Fibroblast of mammary gland (primary cell): ENCODE measurements at regions not wholly inside any gene's neighbourhood (a gene's known extent, or its start where the extent isn't known, plus 50 kb on each side); places are given as distances from the start of the nearest gene placed in this dataset.
"Not testable (repeated sequence)": the region's sequence is repeated elsewhere in the genome, so short reads cannot be mapped to it uniquely, and the experiment has no call there.

Experiments used
- DNase-seq: peaks from one replicate; pipeline ENCODE4 v3.0.0-alpha.2; 2010; ENCODE audit warnings: low read depth
- H3K4me3 ChIP-seq: 2 replicates; pipeline ENCODE4 v1.5.1; 2011; ENCODE audit warnings: low read depth, mild to moderate bottlenecking, low read length, moderate library complexity; ENCODE audit not compliant: control insufficient read depth
- TF ChIP-seq, protein P1 (sequence below): conservative IDR thresholded peaks from 2 replicates; pipeline ENCODE4 v1.5.1; 2011; ENCODE audit warnings: low read depth, low read length, inconsistent platforms; ENCODE audit not compliant: control insufficient read depth, insufficient read depth

DNA sequence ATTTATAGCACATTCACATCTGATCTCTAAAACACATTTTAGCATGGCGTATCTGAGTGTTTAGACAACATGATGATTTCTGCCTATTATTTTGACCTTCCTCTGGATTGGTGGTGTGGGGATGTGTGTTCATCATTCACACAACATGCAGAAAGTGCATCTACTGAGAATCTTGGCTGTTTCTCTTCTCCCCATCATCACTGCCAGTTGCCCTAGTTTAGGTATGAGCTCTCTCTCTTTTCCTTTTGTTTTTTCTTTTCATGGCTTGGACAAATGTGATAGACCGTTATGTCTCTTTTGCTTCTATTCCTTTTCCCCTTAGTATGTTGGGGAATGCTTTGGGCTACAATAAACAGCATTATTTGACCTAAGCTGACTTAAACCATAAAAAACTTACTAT, 239.2 kb upstream of the FZD8 start:
- H3K4me3 ChIP-seq: no peak overlapping the region
- TF ChIP-seq, protein P1, sequence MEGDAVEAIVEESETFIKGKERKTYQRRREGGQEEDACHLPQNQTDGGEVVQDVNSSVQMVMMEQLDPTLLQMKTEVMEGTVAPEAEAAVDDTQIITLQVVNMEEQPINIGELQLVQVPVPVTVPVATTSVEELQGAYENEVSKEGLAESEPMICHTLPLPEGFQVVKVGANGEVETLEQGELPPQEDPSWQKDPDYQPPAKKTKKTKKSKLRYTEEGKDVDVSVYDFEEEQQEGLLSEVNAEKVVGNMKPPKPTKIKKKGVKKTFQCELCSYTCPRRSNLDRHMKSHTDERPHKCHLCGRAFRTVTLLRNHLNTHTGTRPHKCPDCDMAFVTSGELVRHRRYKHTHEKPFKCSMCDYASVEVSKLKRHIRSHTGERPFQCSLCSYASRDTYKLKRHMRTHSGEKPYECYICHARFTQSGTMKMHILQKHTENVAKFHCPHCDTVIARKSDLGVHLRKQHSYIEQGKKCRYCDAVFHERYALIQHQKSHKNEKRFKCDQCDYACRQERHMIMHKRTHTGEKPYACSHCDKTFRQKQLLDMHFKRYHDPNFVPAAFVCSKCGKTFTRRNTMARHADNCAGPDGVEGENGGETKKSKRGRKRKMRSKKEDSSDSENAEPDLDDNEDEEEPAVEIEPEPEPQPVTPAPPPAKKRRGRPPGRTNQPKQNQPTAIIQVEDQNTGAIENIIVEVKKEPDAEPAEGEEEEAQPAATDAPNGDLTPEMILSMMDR: no peak
- no peak for DNase-seq

DNA sequence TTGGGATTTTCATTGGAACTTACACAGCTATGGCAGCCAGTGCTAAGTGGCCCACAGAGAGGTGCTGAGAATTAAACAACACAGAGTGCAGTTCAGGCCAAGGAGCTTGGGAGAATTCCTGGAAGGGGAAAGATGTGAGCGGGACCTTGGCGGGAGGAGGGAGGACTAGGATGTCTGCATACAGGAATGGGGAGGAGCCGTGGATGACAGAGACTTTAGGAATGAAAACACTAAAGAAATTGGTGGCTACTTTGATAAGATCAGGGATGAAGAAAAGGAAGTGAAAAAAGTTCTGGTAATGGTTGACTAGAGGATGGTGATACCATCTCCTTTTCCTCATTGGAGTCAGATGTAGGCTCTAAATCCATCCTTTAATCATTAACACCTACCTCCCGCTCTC, 234.2 kb upstream of the FZD8 start:
- TF ChIP-seq, protein P1: no peak
- H3K4me3 ChIP-seq: no peak overlapping the region
- peak; percentile 17 for DNase-seq

DNA sequence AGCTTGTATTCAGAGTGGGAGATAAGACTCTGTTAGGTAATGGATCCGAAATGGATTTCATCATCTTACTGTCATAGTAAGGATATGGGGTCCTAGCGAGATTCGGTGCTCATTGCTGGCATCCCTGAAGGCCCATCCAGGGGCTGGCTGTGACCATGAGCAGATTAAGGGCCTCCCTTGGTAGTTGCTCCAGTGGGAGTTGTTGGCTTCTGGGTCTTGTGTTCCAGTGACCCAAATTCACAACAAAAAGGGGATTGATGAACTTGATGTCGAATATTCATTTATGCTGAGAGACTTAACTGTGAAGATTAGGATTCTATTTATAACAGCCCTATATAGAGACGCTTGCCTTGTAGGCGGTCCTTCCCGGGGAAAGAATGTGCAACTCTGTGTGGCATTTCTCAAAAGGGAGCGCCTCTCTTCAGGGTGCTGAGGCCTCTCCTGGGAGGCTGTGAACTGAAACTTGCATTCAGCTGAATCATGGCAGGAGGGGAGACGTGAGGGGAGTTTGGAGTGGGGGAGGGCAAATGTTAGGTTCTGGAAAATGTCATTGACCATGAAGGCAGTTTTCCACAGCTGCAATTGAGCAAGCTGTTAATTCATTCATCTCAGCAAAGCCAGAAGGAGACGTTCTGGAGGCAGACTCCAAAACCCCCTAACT, 233.1 kb upstream of the FZD8 start:
- H3K4me3 ChIP-seq: no peak overlapping the region
- DNase-seq: no peak
- TF ChIP-seq, protein P1: no peak

DNA sequence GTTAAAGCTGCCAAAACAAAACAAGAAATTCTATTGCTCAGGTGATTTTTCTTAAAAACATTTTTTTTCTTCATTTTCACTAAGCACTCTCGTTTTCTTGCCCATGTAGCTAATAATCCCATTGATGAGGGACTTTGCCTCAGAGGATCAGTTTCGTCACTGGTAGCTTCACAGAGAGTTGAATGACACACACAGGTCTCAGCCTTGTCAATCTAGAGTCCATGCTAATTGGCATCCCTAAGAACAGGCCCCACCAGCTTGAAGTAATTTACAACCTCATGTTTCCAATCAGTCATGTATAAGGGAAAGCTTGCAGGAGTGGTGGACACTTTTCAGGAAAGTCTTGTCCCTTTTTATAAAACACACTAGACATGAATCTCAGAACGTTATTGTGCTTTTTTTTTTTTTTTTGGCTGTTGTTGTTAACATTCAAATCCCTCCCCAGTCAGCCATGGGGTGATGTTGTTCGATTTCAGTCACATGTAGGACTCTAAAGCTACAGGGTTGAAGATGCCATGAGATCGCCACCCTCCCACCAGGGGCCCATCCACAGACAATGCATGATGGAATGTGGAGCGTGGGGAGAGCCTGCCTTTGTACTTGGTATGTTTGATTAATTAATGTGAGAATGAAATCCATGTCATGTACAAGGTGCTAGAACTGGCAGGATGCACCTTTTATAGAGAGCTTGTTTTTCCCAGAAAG, 232.4 kb upstream of the FZD8 start:
- no peak for DNase-seq
- TF ChIP-seq, protein P1: no peak
- H3K4me3 ChIP-seq: no peak overlapping the region

DNA sequence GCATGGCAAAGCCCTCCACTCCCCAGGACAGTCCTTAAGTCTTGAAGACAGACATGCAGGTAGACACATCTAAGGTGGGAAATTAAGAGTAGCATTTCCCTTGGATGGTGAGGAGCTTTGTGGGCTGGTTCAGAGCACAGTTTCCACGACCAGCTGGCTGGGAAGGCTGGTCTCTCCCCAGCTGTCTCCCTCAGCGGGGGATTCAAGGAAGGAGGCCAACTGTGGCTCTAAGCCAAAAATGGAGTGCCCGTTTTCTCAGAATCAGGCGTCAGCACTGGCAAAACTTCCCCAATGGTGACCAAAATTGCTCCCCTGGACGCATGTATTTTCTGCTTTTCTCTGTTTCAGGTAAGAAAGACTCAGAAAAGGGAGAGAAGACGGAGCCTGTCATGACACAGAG, 230.6 kb upstream of the FZD8 start:
- TF ChIP-seq, protein P1: no peak
- no peak for DNase-seq

DNA sequence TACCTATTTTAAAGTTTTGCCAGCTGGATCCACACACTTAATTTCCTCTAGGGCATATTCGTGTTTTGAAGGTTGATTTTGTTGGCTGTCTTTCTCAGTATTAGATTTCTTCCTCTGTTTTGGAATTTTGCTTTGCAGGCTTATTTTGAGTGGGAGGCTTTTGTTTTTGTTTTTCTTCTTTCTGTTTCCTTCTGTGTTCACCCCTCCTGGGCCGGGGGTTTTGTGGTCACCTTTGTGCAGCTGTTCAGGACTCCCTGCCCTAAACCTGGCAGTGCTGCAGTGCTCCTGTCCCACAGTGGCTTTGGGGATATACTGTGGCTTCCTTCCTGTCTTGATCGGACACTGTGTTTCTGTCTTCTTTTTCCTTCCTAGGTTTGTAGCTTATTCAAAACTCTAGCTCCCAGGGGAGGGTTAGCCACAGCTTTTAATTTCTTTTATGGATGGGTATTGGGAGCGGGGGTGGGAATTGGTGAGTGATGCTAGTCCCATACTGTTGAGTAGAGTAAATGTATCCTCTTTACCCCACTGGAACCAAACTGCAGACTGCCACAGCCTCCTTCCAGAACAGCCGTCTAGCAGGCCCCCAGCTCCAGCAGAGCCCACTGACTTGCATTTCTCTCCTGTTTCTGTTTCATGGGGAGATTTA, 228.7 kb upstream of the FZD8 start:
- H3K4me3 ChIP-seq: no peak overlapping the region
- DNase-seq: no peak
- TF ChIP-seq, protein P1: no peak

More for the DNA sequence above, 230.6 kb upstream of the FZD8 start:
- no peak overlapping the region for H3K4me3 ChIP-seq

DNA sequence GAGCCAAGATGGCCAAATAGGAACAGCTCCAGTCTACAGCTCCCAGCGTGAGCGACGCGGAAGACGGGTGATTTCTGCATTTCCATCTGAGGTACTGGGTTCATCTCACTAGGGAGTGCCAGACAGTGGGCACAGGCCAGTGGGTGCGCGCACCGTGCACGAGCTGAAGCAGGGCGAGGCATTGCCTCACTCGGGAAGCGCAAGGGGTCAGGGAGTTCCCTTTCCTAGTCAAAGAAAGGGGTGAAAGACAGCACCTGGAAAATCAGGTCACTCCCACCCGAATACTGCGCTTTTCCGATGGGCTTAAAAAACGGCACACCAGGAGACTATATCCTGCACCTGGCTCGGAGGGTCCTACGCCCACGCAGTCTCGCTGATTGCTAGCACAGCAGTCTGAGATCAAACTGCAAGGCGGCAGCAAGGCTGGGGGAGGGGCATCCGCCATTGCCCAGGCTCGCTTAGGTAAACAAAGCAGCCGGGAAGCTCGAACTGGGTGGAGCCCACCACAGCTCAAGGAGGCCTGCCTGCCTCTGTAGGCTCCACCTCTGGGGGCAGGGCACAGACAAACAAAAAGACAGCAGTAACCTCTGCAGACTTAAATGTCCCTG, 216.7 kb upstream of the FZD8 start:
- DNase-seq, H3K4me3 ChIP-seq: not testable (repeated sequence)
